ENCODE measurements at regions not wholly inside any gene's neighbourhood (a gene's known extent, or its start where the extent isn't known, plus 50 kb on each side); places are given as distances from the start of the nearest gene placed in this dataset.

GRCh38 chr20:39135885-39136544 lies 173.9 kb downstream of the DHX35 start:
- DNase-seq (ENCODE audit: low spot score) (no peak), ATAC-seq (no peak)
- Mint-ChIP-seq H3K4me3 (no peak overlapping the region), H3K9me3 (no peaks in the 10 kb centered on the region), H3K27ac (no peak overlapping the region), H3K36me3 (no peaks in the 10 kb centered on the region), H3K27me3 (ENCODE audit: low read depth) (no peaks in the 10 kb centered on the region; the same call in 1 of the 2 replicates), H3K4me1 (peaks cover 10% of the 10 kb centered on the region)
- ChIA-PET CTCF (no interaction called here), POLR2A (interaction anchor here (0.5 kb wide), 1 partner anchor 75 kb away, joined by 4 read pairs; no protein-coding TSS in a partner anchor)
- no peak for TF ChIP-seq NFE2L1 (CRISPR knock-in tag; IDR thresholded peaks at IDR 0.05)
- no peak for TF ChIP-seq GTF2I (CRISPR knock-in tag; conservative IDR thresholded peaks at IDR 0.05)
- no peak for TF ChIP-seq FOXP1 (CRISPR knock-in tag; IDR thresholded peaks at IDR 0.05; ENCODE audit: borderline replicate concordance)
- TF ChIP-seq, protein P1, sequence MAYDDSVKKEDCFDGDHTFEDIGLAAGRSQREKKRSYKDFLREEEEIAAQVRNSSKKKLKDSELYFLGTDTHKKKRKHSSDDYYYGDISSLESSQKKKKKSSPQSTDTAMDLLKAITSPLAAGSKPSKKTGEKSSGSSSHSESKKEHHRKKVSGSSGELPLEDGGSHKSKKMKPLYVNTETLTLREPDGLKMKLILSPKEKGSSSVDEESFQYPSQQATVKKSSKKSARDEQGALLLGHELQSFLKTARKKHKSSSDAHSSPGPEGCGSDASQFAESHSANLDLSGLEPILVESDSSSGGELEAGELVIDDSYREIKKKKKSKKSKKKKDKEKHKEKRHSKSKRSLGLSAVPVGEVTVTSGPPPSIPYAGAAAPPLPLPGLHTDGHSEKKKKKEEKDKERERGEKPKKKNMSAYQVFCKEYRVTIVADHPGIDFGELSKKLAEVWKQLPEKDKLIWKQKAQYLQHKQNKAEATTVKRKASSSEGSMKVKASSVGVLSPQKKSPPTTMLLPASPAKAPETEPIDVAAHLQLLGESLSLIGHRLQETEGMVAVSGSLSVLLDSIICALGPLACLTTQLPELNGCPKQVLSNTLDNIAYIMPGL (CRISPR knock-in tag; IDR thresholded peaks at IDR 0.05), result no peak
- TF ChIP-seq TEAD1 (CRISPR knock-in tag; IDR thresholded peaks at IDR 0.05), result no peak
- no peak for TF ChIP-seq ZNF425 (CRISPR knock-in tag; conservative IDR thresholded peaks at IDR 0.05)
- TF ChIP-seq, protein P2, sequence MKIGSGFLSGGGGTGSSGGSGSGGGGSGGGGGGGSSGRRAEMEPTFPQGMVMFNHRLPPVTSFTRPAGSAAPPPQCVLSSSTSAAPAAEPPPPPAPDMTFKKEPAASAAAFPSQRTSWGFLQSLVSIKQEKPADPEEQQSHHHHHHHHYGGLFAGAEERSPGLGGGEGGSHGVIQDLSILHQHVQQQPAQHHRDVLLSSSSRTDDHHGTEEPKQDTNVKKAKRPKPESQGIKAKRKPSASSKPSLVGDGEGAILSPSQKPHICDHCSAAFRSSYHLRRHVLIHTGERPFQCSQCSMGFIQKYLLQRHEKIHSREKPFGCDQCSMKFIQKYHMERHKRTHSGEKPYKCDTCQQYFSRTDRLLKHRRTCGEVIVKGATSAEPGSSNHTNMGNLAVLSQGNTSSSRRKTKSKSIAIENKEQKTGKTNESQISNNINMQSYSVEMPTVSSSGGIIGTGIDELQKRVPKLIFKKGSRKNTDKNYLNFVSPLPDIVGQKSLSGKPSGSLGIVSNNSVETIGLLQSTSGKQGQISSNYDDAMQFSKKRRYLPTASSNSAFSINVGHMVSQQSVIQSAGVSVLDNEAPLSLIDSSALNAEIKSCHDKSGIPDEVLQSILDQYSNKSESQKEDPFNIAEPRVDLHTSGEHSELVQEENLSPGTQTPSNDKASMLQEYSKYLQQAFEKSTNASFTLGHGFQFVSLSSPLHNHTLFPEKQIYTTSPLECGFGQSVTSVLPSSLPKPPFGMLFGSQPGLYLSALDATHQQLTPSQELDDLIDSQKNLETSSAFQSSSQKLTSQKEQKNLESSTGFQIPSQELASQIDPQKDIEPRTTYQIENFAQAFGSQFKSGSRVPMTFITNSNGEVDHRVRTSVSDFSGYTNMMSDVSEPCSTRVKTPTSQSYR (CRISPR knock-in tag; IDR thresholded peaks at IDR 0.05), result no peak
- no peak for TF ChIP-seq ZNF138 (CRISPR knock-in tag; conservative IDR thresholded peaks at IDR 0.05)
- no peak for TF ChIP-seq MLX (CRISPR knock-in tag; IDR thresholded peaks at IDR 0.05)
- TF ChIP-seq MAX (CRISPR knock-in tag; IDR thresholded peaks at IDR 0.05), result no peak
- TF ChIP-seq, protein P3, sequence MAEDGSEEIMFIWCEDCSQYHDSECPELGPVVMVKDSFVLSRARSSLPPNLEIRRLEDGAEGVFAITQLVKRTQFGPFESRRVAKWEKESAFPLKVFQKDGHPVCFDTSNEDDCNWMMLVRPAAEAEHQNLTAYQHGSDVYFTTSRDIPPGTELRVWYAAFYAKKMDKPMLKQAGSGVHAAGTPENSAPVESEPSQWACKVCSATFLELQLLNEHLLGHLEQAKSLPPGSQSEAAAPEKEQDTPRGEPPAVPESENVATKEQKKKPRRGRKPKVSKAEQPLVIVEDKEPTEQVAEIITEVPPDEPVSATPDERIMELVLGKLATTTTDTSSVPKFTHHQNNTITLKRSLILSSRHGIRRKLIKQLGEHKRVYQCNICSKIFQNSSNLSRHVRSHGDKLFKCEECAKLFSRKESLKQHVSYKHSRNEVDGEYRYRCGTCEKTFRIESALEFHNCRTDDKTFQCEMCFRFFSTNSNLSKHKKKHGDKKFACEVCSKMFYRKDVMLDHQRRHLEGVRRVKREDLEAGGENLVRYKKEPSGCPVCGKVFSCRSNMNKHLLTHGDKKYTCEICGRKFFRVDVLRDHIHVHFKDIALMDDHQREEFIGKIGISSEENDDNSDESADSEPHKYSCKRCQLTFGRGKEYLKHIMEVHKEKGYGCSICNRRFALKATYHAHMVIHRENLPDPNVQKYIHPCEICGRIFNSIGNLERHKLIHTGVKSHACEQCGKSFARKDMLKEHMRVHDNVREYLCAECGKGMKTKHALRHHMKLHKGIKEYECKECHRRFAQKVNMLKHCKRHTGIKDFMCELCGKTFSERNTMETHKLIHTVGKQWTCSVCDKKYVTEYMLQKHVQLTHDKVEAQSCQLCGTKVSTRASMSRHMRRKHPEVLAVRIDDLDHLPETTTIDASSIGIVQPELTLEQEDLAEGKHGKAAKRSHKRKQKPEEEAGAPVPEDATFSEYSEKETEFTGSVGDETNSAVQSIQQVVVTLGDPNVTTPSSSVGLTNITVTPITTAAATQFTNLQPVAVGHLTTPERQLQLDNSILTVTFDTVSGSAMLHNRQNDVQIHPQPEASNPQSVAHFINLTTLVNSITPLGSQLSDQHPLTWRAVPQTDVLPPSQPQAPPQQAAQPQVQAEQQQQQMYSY (CRISPR knock-in tag; IDR thresholded peaks at IDR 0.05), result no peak
- no peak for TF ChIP-seq ZNF121 (CRISPR knock-in tag; IDR thresholded peaks at IDR 0.05)

GRCh38 chr20:39133201-39133600 lies 171.1 kb downstream of the DHX35 start:
- H3K9me3 Mint-ChIP-seq, result no peaks in the 10 kb centered on the region
- peaks cover 20% of the 10 kb centered on the region for H3K4me1 Mint-ChIP-seq
- DNase-seq (ENCODE audit: low spot score), result no peak
- ChIA-PET POLR2A (no interaction called here), CTCF (no interaction called here)
- H3K27ac Mint-ChIP-seq, result no peak overlapping the region
- H3K27me3 Mint-ChIP-seq (ENCODE audit: low read depth), result no peaks in the 10 kb centered on the region; the same call in 1 of the 2 replicates
- no peak for ATAC-seq
- H3K4me3 Mint-ChIP-seq, result no peak overlapping the region
- no peaks in the 10 kb centered on the region for H3K36me3 Mint-ChIP-seq
- TF ChIP-seq USF2 (CRISPR knock-in tag; IDR thresholded peaks at IDR 0.05), result no peak
- TF ChIP-seq, protein P4, sequence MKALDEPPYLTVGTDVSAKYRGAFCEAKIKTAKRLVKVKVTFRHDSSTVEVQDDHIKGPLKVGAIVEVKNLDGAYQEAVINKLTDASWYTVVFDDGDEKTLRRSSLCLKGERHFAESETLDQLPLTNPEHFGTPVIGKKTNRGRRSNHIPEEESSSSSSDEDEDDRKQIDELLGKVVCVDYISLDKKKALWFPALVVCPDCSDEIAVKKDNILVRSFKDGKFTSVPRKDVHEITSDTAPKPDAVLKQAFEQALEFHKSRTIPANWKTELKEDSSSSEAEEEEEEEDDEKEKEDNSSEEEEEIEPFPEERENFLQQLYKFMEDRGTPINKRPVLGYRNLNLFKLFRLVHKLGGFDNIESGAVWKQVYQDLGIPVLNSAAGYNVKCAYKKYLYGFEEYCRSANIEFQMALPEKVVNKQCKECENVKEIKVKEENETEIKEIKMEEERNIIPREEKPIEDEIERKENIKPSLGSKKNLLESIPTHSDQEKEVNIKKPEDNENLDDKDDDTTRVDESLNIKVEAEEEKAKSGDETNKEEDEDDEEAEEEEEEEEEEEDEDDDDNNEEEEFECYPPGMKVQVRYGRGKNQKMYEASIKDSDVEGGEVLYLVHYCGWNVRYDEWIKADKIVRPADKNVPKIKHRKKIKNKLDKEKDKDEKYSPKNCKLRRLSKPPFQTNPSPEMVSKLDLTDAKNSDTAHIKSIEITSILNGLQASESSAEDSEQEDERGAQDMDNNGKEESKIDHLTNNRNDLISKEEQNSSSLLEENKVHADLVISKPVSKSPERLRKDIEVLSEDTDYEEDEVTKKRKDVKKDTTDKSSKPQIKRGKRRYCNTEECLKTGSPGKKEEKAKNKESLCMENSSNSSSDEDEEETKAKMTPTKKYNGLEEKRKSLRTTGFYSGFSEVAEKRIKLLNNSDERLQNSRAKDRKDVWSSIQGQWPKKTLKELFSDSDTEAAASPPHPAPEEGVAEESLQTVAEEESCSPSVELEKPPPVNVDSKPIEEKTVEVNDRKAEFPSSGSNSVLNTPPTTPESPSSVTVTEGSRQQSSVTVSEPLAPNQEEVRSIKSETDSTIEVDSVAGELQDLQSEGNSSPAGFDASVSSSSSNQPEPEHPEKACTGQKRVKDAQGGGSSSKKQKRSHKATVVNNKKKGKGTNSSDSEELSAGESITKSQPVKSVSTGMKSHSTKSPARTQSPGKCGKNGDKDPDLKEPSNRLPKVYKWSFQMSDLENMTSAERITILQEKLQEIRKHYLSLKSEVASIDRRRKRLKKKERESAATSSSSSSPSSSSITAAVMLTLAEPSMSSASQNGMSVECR (CRISPR knock-in tag; IDR thresholded peaks at IDR 0.05; ENCODE audit: borderline replicate concordance), result no peak

Data from WTC11 (cell line).